Osteocyte (in vitro differentiated cells): ENCODE measurements at regions not wholly inside any gene's neighbourhood (a gene's known extent, or its start where the extent isn't known, plus 50 kb on each side); places are given as distances from the start of the nearest gene placed in this dataset.

Experiments used
- DNase-seq: peaks from one replicate; pipeline ENCODE4 v3.0.0; 2021; ENCODE audit warnings: mixed read lengths; ENCODE audit not compliant: unreplicated experiment; ENCODE audit errors: extremely low spot score
- H3K27ac Mint-ChIP-seq: one replicate; pipeline ENCODE4 v1.8.0; 2021; ENCODE audit warnings: mild to moderate bottlenecking, mixed read lengths; ENCODE audit not compliant: unreplicated experiment
- H3K27me3 Mint-ChIP-seq: one replicate; pipeline ENCODE4 v1.8.0; 2021; ENCODE audit warnings: mixed read lengths; ENCODE audit not compliant: unreplicated experiment
- H3K36me3 Mint-ChIP-seq: one replicate; pipeline ENCODE4 v1.8.0; 2021; ENCODE audit warnings: mixed read lengths; ENCODE audit not compliant: unreplicated experiment
- H3K4me1 Mint-ChIP-seq: one replicate; pipeline ENCODE4 v1.8.0; 2021; ENCODE audit warnings: mixed read lengths; ENCODE audit not compliant: unreplicated experiment
- H3K4me3 Mint-ChIP-seq: one replicate; pipeline ENCODE4 v1.8.0; 2021; ENCODE audit warnings: mild to moderate bottlenecking, moderate library complexity, mixed read lengths; ENCODE audit not compliant: unreplicated experiment
- H3K9me3 Mint-ChIP-seq: one replicate; pipeline ENCODE4 v1.8.0; 2021; ENCODE audit warnings: mixed read lengths; ENCODE audit not compliant: unreplicated experiment
- CTCF ChIP-seq: fragments of 200-600 bp; sonication (generic); IDR thresholded peaks from 2 replicates; pipeline ENCODE4 v1.5.0; 2021; ENCODE audit warnings: antibody characterized with exemption, mild to moderate bottlenecking, moderate library complexity

- H3K9me3 Mint-ChIP-seq: no peaks in the 10 kb centered on the region
- H3K4me1 Mint-ChIP-seq: no peaks in the 10 kb centered on the region
- no peak overlapping the region for H3K4me3 Mint-ChIP-seq
- no peak for DNase-seq
- no peaks in the 10 kb centered on the region for H3K36me3 Mint-ChIP-seq
- TF ChIP-seq CTCF: no peak
- no peaks in the 10 kb centered on the region for H3K27me3 Mint-ChIP-seq
- no peak overlapping the region for H3K27ac Mint-ChIP-seq
Observed at GRCh38 chr2:114316532-114317300, 125.7 kb upstream of the DPP10 start.

DNA sequence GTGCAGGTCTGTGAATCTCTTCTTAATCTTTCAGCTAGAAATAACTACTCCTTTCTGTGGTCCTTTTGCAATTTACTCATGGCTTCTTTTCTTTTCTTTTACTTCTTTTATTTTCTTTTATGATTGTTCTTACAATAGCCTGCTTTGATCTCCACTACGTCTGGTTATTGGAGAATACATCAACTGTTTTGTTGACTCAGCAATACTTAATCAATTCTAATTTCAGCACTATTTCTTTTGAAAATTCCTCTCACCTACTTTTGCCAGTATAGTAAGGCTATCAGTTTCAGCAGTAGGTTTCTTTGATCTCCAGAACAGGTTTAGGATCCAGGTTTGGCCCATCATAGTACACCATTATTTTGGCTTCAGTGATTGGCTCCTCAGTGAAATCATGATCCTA, 111.8 kb upstream of the DPP10 start:
- DNase-seq: no peak
- Mint-ChIP-seq H3K9me3 (peaks cover 5% of the 10 kb centered on the region), H3K4me3 (no peak overlapping the region), H3K36me3 (no peaks in the 10 kb centered on the region), H3K4me1 (no peaks in the 10 kb centered on the region), H3K27me3 (no peaks in the 10 kb centered on the region), H3K27ac (no peak overlapping the region)
- no peak for TF ChIP-seq CTCF

DNA sequence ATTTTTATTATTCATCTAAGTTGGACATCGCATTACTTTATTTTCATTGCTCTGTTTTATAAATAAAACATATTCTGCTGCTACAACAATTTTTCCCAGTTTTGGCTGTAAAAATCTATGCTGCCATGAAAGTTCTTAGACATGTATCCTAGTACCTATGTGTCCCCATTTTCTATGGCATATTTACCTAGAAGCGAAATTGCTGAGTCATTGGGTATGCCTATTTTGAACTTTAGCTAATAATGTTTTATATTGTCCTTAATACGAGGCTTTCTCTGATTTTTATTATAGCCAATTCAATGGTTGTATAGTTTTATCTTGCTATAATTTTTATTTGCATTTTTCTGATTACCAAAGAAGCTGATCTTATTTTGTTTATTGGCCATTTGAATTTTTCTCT, 110.5 kb upstream of the DPP10 start:
- peaks cover 5% of the 10 kb centered on the region for H3K9me3 Mint-ChIP-seq
- no peaks in the 10 kb centered on the region for H3K36me3 Mint-ChIP-seq
- no peak overlapping the region for H3K27ac Mint-ChIP-seq

GRCh38 chr2:114345246-114345645, 97.2 kb upstream of the DPP10 start:
- no peak for TF ChIP-seq CTCF
- peaks cover 4% of the 10 kb centered on the region for H3K9me3 Mint-ChIP-seq
- no peaks in the 10 kb centered on the region for H3K36me3 Mint-ChIP-seq
- no peak overlapping the region for H3K27ac Mint-ChIP-seq
- no peaks in the 10 kb centered on the region for H3K27me3 Mint-ChIP-seq
- DNase-seq: no peak
- no peak overlapping the region for H3K4me3 Mint-ChIP-seq
- no peaks in the 10 kb centered on the region for H3K4me1 Mint-ChIP-seq

More for the DNA sequence above, 110.5 kb upstream of the DPP10 start:
- no peak for TF ChIP-seq CTCF
- Mint-ChIP-seq H3K27me3 (no peaks in the 10 kb centered on the region), H3K4me3 (no peak overlapping the region), H3K4me1 (no peaks in the 10 kb centered on the region)
- no peak for DNase-seq

DNA sequence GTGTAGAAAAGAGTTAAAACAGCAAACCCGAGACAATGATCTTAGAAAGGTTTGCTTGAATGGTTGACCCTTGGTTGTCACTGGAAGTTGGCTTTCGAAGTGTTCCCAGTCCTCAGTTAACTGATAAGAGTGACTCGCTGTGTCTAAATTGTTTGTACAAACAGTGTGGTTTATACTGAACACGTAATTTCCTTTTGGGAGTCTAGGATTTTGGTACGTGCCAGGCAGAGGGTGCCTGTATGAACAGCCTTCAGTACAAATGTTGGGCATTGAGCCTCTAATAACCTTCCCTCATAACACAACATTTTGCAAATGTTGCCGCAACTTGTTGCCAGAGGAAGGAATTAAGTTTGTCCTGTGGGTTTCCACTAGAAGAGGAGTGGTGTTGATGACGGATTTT, 95.8 kb upstream of the DPP10 start:
- Mint-ChIP-seq H3K4me1 (no peaks in the 10 kb centered on the region), H3K36me3 (no peaks in the 10 kb centered on the region), H3K27me3 (no peaks in the 10 kb centered on the region), H3K27ac (no peak overlapping the region), H3K9me3 (peaks cover 4% of the 10 kb centered on the region), H3K4me3 (no peak overlapping the region)
- DNase-seq: no peak
- TF ChIP-seq CTCF: no peak
